MG63 (cell line): ENCODE measurements at regions not wholly inside any gene's neighbourhood (a gene's known extent, or its start where the extent isn't known, plus 50 kb on each side); places are given as distances from the start of the nearest gene placed in this dataset.

Source experiments
- DNase-seq: peaks from one replicate; pipeline ENCODE4 v3.0.0-alpha.2; 2020
- H3K27me3 ChIP-seq: fragments of 250-450 bp; sonication (Bioruptor Pico); 2 replicates; pipeline ENCODE4 v1.5.1; 2020; ENCODE audit warnings: mild to moderate bottlenecking, moderate library complexity
- H3K36me3 ChIP-seq: fragments of 250-450 bp; sonication (Bioruptor Pico); 2 replicates; pipeline ENCODE4 v1.5.1; 2020; ENCODE audit warnings: mild to moderate bottlenecking, moderate library complexity
- H3K4me3 ChIP-seq: fragments of 250-450 bp; sonication (Bioruptor Pico); 2 replicates; pipeline ENCODE4 v1.5.1; 2020; ENCODE audit warnings: mild to moderate bottlenecking, moderate library complexity
- H3K9me3 ChIP-seq: fragments of 250-450 bp; sonication (Bioruptor Pico); 2 replicates; pipeline ENCODE4 v1.5.1; 2020; ENCODE audit warnings: mild to moderate bottlenecking, moderate library complexity

DNA sequence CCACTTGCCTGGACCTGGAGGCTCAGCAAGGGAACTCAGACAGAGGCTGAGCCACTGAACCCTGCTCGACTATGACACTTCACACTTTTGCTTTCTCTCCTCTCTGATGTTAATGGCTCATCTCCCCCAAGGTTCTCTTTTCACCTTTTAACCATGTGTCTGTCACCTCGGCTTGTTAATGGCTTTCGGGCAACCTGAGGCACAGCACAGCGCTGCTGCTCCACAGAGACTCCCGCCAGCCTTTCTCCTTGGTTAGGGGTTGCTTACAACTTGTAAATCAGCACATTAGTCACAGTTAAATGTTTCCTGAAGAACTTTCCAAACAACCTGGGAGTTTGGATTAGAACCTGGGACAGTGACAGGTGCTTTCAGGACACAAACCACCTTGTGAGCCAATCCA is 136.2 kb upstream of the TBX20 start:
- no peaks in the 10 kb centered on the region for H3K9me3 ChIP-seq
- no peaks in the 10 kb centered on the region for H3K27me3 ChIP-seq
- H3K4me3 ChIP-seq, result no peak overlapping the region
- H3K36me3 ChIP-seq, result no peaks in the 10 kb centered on the region
- no peak for DNase-seq

DNA sequence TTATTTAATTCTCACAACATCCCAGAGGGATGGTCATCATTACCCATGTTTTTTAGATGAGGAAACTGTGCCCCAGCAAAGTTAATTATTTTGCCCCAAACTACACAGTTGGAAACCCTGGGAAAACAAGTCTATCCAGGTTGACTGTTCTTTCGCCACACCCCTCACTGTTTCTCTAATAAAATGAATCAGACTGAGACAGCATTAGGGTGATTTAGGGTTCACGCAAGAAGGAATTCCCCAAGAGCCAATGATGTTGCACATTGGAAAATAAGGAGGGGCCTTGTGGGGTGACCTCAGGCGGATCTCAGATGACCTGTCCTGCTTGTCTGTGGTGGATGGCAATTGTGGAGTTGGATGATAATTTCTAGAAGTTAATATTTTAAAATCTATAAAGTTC is 135.7 kb upstream of the TBX20 start:
- Histone ChIP-seq H3K4me3 (no peak overlapping the region), H3K27me3 (no peaks in the 10 kb centered on the region), H3K9me3 (no peaks in the 10 kb centered on the region), H3K36me3 (no peaks in the 10 kb centered on the region)
- no peak for DNase-seq

DNA sequence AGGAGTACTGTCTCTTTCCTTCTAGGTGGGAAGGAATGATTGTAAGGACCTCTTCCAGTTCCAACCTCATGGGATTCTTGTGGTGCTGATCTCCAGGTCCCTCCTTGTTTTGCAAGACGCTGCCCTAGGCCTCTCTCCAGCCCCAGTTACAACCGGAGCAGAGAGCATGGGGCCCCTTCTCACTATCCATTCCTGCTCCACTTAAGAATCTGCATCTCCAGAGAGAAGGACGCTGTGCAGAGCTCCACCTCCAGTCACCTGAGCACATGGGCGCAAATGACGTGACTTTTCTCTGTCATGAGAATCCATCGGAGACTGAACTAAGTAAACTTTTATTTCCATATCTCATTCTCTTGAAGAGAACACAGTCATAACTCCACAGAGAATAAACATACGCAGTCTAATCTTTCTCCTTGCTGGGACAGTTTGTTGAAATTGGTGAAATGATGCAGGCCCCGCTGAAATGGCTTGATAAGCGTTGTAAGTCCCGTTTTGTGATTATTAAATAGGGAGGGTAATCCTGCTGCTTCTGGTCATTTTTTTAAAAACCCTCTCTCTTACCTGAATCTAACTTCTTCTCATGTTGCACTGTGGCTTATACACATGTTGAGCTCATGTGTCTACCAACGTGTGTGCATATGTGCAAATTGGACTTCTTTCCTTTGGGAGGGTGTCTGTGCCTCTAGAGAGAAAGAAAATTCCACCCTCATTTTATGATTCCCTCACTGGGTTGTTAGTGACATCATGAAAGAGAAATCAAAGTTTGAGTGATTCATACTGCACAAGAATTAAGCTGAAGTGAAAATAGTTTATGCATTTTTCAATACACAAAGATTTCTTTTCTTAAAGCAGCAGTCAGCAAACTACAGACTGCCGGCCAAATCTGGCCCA is 133.2 kb upstream of the TBX20 start:
- no peak for DNase-seq
- Histone ChIP-seq H3K27me3 (no peaks in the 10 kb centered on the region), H3K36me3 (no peaks in the 10 kb centered on the region), H3K4me3 (no peak overlapping the region), H3K9me3 (no peaks in the 10 kb centered on the region)

DNA sequence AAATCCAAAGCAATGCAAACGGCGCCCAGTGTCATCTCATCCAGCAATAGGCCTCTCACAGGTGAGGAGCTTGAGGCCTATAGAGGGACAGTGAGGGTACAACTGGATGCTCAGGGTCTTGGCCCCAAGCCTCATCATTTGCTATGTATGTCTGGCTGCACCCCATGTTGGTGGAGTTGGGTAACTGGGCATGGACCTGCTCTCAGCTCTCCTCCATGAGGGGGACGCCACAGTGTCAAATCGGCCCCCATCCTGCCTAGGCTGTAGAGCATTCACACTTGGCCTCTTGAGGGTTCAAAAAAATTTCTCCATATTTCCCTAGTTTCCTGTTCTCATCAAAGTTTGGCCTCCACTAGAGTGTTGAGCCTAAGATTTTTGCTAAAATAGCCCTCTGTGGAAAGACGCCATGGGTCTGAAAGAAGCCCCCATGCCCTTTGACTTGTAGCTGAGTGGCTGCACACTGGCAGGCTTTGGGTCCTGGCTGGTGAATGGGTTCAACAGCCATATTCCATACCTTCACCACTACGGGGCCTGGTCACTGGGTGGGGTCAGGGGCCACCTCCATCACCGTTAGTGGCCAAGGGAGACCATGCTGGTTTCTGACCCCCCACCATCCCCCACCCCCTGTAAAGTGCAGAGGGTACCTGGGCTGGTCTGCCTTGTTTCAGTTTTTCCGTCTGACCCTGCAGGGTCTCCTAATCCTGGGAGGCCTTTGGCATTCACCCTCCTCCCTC is 132.3 kb upstream of the TBX20 start:
- Histone ChIP-seq H3K27me3 (no peaks in the 10 kb centered on the region), H3K4me3 (no peak overlapping the region), H3K36me3 (no peaks in the 10 kb centered on the region), H3K9me3 (no peaks in the 10 kb centered on the region)
- no peak for DNase-seq

DNA sequence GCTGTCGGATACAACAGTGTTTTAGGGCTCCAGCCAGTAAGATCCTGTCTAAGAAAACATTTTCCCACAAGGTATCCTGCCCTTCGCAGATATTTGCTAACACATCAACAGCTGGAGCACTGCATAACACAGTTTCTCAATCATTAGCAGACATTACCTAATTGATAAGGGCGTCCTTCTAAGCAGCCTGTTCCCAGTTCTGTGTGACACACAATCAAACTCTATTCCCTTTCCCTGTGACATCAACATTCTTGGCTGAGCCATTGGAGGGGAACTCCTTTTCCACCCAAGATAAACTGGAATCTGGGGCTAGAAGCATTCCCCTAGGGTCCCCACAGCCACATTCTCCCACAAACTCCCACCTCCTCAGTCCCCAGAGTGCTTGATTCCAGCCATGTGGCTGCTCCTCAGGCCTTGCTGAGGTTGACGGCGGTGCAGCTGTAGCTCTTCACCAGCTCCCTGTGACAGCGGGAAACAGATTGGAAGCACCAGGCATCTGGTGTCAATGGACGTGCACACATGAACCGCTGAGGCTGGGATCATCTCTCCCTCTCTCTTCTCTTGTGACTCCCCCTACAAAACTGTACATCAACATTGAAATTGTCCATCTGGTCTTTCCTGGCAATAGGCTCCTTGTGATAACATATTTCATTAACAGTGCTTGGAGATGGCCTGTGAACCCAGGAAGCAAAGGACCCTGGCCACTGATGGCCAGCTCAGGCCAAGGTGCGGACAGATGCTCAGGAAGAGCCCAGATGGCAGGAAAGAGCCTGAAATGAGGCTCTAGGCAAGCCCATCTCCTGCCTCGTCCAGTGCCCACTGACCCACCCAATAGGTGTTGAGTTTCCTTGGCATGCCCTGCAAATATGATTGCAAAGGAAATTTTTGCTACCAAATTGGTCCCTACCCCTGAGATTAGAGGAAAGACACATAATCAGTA is 131.1 kb upstream of the TBX20 start:
- H3K4me3 ChIP-seq, result no peak overlapping the region
- no peaks in the 10 kb centered on the region for H3K27me3 ChIP-seq
- DNase-seq, result no peak
- H3K9me3 ChIP-seq, result no peaks in the 10 kb centered on the region
- H3K36me3 ChIP-seq, result no peaks in the 10 kb centered on the region

DNA sequence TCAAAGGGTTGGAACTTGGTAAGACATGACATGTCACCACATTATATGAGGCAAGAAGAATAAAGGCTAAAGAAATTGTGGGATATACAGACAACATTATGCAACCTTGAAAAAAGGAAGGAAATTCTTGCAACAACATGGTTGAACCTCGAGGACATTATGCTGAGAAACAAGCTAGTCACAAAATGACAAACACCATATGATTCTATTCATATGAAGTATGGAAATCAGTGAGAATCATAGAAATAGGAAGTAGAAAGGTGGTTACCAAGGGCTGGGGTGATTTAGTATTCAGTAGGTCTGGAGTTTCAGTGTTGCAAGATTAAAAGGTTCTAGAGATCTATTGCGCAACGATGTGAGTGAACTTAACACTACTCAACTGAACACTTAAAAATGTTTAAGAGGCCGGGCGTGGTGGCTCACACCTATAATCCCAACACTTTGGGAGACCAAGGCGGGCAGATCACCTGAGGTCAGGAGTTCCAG is 126.9 kb upstream of the TBX20 start:
- H3K9me3 ChIP-seq, result no peaks in the 10 kb centered on the region

DNA sequence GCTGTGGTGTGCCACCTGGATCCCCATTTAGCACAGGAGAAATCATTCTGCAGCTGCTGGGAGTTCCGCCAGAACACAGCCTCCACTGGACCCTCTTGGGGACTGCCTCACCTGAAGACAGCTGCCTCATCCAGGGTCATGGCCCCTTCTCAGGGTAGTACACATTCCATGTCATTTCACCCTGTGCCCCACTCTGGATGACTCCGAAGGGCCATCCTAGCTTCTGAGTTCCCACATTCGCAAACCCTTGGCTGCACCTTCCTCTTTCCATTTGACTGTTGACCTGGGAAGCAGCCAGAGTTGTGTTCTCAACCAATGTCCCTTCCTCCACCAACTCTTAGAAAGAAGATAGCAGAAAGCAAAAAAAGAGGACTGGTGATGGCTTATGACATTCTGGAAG is 125.6 kb upstream of the TBX20 start:
- DNase-seq, result no peak

More for the DNA sequence above, 126.9 kb upstream of the TBX20 start:
- no peak for DNase-seq
- Histone ChIP-seq H3K27me3 (no peaks in the 10 kb centered on the region), H3K36me3 (no peaks in the 10 kb centered on the region), H3K4me3 (no peak overlapping the region)

DNA sequence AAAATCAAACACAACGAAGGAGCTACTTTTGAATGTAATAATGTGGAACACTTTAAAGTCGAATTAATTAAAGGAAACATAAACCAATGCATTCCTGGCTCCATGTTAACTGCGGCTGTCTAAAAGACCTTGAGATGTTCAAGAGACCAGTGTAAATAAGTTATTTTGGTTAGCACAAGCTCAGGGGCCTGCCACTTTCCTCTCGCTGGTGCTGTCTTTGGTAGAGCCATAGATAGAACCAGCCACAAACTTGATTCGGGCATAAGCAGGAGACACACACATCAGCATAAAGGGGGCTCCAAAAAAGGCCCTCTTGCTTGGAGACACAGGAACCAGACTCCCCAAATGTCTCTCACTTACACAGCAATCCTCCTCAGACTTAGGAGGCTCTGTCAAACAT is 121.6 kb upstream of the TBX20 start:
- no peak for DNase-seq
- H3K4me3 ChIP-seq, result no peak overlapping the region
- H3K36me3 ChIP-seq, result no peaks in the 10 kb centered on the region
- no peaks in the 10 kb centered on the region for H3K27me3 ChIP-seq
- no peaks in the 10 kb centered on the region for H3K9me3 ChIP-seq

More for the DNA sequence above, 125.6 kb upstream of the TBX20 start:
- no peaks in the 10 kb centered on the region for H3K27me3 ChIP-seq
- no peak overlapping the region for H3K4me3 ChIP-seq
- H3K36me3 ChIP-seq, result no peaks in the 10 kb centered on the region
- H3K9me3 ChIP-seq, result no peaks in the 10 kb centered on the region

DNA sequence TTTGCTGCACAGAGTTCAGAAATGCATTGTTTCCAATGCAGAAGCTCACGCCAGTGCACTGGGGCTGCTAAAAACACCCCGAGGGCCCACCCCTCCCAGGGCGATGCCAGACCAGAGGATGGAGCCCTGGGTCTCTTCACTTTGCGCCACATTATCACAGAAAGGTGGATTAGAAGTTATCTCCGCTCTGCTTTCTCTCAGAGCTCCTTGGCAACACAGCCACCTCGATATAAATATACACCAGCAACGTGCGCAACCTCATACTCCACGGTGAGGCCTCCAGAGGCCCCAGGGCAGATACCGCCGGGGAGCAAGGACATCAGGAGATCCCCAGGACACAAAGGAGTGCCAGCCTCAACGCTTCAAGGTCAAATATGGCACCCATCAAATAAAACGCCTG is 121.0 kb upstream of the TBX20 start:
- no peaks in the 10 kb centered on the region for H3K27me3 ChIP-seq
- no peaks in the 10 kb centered on the region for H3K9me3 ChIP-seq
- no peak for DNase-seq
- no peaks in the 10 kb centered on the region for H3K36me3 ChIP-seq
- H3K4me3 ChIP-seq, result no peak overlapping the region

DNA sequence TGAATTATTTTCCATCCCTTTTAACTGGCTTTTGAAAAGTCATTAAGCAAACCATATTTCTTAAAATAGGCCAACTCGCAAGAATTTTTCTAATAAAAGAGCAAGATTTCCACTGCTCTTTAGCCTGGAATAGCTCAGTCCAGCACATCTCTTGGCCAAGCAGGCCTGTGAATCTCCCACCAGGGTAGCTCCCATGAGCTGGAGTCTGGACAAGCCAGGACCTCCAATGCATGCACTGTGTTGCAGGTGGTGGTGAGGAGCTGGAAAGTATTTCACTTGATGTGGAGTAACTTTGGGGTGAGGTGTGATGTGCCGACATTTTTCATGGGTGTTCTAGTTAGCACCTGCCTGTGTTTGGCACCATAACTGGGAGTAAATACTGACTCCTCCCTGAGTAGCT is 117.3 kb upstream of the TBX20 start:
- H3K9me3 ChIP-seq, result no peaks in the 10 kb centered on the region
- no peaks in the 10 kb centered on the region for H3K27me3 ChIP-seq
- H3K4me3 ChIP-seq, result no peak overlapping the region
- DNase-seq, result no peak
- H3K36me3 ChIP-seq, result no peaks in the 10 kb centered on the region

DNA sequence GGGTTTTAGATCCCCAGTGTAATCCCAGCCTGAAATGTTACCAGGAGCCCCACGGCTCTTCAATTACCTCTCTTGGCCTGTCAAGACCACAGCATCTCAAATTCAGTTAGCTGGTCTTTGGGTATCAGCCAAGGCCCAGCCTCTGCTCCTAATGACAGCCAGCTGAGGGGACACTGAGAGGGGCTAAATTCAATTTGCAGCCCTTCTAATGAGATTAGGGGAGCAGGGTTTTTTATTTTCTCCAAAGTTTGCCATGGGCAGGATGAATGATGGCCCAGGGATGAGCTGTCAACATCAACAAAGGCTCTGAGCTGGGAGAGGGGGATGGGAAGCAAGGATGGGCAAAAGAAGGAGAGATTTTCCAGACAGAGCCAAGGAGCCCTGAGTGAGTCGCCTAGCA is 116.8 kb upstream of the TBX20 start:
- Histone ChIP-seq H3K9me3 (no peaks in the 10 kb centered on the region), H3K27me3 (no peaks in the 10 kb centered on the region), H3K36me3 (no peaks in the 10 kb centered on the region), H3K4me3 (no peak overlapping the region)
- no peak for DNase-seq

DNA sequence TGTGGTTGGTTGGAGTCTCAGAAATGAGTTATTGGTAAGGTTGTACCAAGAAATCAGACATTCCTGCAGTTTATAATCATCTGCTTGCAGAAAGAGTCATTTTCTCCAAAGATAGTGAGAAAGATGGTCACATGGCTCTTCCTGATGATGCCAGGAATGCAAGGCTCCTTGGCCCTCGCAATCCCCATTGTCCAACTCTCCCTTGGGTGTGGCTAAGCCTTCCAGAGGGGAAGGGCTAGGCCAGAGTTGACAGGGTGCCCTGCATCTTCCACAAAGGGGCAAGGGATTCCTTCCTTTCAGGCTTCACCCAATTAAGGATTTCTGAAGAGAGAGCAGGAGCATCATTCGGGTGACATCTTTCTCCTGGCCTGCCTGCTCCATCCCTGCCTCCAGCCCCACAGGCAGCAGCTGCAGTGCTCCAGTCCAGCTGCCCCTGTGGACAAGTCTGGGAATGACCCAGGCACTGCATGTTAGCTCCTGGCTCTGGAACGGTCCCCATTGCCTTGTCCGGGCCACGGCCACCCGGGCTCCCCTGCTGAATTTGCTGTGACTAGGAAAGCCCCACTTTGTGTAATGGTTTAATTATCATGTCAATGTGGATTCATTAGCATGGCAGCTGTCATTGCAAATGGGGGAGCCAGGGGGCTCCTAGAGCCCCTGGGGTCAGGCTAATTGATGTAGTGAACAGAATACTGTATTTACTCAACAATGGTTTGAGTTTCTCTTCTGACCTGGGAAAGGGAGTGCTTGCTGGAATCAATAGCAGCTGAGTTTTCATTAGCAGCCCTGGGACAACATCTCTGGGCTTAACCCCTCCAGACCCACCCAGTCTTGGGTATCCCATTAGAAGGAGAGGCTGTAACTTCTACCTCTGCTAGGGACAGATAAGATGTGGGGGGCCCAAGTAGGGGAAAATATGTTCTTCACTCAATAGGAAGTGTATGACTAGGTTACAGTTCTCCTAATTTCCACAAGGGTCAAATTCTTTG is 112.6 kb upstream of the TBX20 start:
- Histone ChIP-seq H3K9me3 (no peaks in the 10 kb centered on the region), H3K4me3 (no peak overlapping the region), H3K36me3 (no peaks in the 10 kb centered on the region), H3K27me3 (no peaks in the 10 kb centered on the region)
- no peak for DNase-seq

DNA sequence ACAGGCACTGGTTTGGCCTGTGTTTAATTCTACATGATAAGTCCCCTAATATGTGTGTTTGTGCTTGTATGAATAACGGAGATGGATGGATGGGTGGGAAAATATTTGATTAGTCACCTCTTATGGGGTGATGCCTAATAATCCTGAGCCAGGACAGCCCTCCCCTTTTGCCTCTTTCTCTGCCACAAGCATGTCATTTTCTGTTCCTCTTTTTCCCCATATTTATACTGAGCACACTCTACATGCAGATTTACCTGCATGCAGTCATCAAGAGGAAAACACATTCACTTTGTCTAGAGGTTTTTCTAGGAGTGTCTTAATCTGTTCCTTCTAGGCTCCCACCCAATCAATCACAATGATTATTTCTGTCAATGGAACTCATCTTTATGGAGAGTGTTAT is 111.6 kb upstream of the TBX20 start:
- Histone ChIP-seq H3K9me3 (no peaks in the 10 kb centered on the region), H3K27me3 (no peaks in the 10 kb centered on the region), H3K36me3 (no peaks in the 10 kb centered on the region), H3K4me3 (no peak overlapping the region)
- DNase-seq, result no peak

DNA sequence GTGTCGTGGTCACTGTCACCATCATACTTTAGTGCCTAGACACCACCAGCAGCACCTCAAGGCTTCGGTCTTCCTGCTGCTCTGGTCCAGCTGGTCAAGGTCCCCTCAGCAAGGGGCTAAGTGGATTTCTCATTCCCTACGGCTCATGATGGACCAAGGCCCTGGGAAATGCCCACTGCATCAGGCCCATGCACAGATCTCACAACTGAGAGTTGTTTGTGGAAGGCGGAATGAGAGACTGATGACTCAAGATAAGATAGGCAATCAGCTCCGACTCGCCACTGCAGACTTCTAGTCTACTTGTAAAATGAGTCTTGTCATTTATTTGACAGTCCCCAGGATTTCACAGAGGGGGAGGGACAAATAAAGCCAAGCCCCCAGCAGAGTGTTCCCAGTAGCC is 108.4 kb upstream of the TBX20 start:
- H3K9me3 ChIP-seq, result no peaks in the 10 kb centered on the region
- H3K4me3 ChIP-seq, result no peak overlapping the region
- H3K36me3 ChIP-seq, result no peaks in the 10 kb centered on the region
- no peak for DNase-seq
- no peaks in the 10 kb centered on the region for H3K27me3 ChIP-seq

DNA sequence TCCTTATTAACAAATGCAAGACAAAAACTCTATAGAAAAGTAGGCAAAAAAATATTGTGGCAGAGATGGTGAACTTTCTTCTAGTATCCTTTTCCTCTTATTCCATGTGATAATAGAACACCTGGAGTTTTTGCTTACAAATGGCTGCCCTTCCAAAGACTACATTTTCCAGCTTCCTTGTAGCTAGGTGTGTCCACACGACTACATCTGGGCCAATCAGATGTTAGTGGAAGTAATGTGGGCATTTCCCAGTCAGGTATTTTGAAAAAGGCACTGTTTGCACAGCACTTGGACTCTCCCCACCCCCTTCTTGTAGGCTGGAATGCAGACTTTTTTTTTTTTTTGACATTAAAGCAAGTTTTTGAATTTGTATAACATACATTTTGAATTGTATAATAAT is 105.5 kb upstream of the TBX20 start:
- no peak for DNase-seq
- Histone ChIP-seq H3K27me3 (no peaks in the 10 kb centered on the region), H3K9me3 (no peaks in the 10 kb centered on the region), H3K36me3 (no peaks in the 10 kb centered on the region), H3K4me3 (no peak overlapping the region)

DNA sequence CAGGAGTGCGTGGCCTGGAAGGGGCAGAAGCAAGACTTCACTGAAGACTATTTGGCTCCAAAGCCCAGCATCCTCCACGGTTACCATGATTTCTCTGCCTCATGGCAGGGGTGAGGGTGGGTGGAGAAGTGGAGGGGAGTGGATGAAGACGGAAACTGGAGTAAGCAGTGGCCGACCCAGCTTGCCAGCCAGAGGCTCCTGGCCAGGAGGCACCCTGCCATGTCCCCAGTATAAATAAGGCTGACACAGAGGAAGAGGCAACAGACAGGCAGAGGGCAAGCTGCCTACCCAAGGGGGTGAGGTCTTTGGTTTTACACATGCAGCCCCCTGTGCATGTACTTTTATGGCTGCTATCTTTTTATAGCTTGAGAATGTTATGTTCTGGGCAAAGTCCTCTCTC is 102.6 kb upstream of the TBX20 start:
- Histone ChIP-seq H3K27me3 (no peaks in the 10 kb centered on the region), H3K36me3 (no peaks in the 10 kb centered on the region), H3K4me3 (no peak overlapping the region), H3K9me3 (no peaks in the 10 kb centered on the region)
- no peak for DNase-seq
